Stomach (tissue), 8 donors: ENCODE measurements at regions not wholly inside any gene's neighbourhood (a gene's known extent, or its start where the extent isn't known, plus 50 kb on each side); places are given as distances from the start of the nearest gene placed in this dataset.

Experiments used
- DNase-seq, 2 donors: peaks; one replicate each; pipeline versions ENCODE4 v3.0.0 to v3.0.0-alpha.2; 2013 to 2019
- H3K27ac ChIP-seq, 5 donors: fragments of 200-600 bp in 4 of 5; sonication (generic) in 4 of 5; one replicate each; pipeline ENCODE4 v1.5.1; 2013 to 2019; ENCODE audit warnings: mild to moderate bottlenecking in 1 of 5, moderate library complexity in 1 of 5
- H3K27me3 ChIP-seq, 3 donors: fragments of 200-600 bp; sonication (generic); one replicate each; pipeline ENCODE4 v1.5.1; 2017 to 2019; ENCODE audit warnings: mixed run types in 1 of 3
- H3K36me3 ChIP-seq, 4 donors: fragments of 200-600 bp; sonication (generic); 1 replicate in 3 of 4; 2 replicates in 1 of 4; pipeline ENCODE4 v1.5.1; 2016 to 2019
- H3K4me1 ChIP-seq, 4 donors: fragments of 200-600 bp; sonication (generic); one replicate each; pipeline ENCODE4 v1.5.1; 2016 to 2019
- H3K4me3 ChIP-seq, 4 donors: fragments of 200-600 bp; sonication (generic) in 3 of 4; one replicate each; pipeline ENCODE4 v1.5.1; 2016 to 2019; ENCODE audit warnings: mild to moderate bottlenecking in 1 of 4
- H3K9me3 ChIP-seq, 4 donors: fragments of 200-600 bp; sonication (generic); one replicate each; pipeline ENCODE4 v1.5.1; 2016 to 2019
- EP300 ChIP-seq: sonication (generic); formaldehyde crosslinking; IDR thresholded peaks from one replicate; pipeline ENCODE4 v1.6.1; 2017; ENCODE audit warnings: antibody characterized with exemption
- POLR2A ChIP-seq, 4 donors: fragments of 450-650 bp; IDR thresholded peaks; one replicate each; pipeline ENCODE4 v1.6.1; 2016; ENCODE audit warnings: antibody characterized with exemption in 4 of 4, control low read depth in 2 of 4, mild to moderate bottlenecking in 1 of 4, moderate library complexity in 1 of 4
- POLR2AphosphoS5 ChIP-seq, 3 donors: sonication (generic); formaldehyde crosslinking; IDR thresholded peaks; one replicate each; pipeline ENCODE4 v1.6.1; 2016; ENCODE audit warnings: antibody characterized with exemption in 3 of 3
- WGBS, 5 donors: extraction: QIAGEN DNeasy Blood & Tissue Kit in 3 of 5; methylation state at CpG; one replicate each; pipeline versions ENCODE4 v1.1.5 to v1.1.7; 2013 to 2018; 5-methylcytosine and 5-hydroxymethylcytosine counted together
- intact Hi-C: fragments of 100-400 bp; cut with DNase I; formaldehyde crosslinking; loops from one replicate; pipeline ENCODE4 v1.15.1; 2023; ENCODE audit warnings: low total_unique reads
- TF ChIP-seq, protein P1 (sequence below), 7 experiments: fragments of 450-650 bp in 4 of 7; fragments of 200-600 bp in 3 of 7; sonication (generic) in 3 of 7; IDR thresholded peaks; one replicate each; pipeline ENCODE4 v1.5.1; 2016 to 2019; ENCODE audit warnings: antibody characterized with exemption in 7 of 7, control low read depth in 2 of 7, mild to moderate bottlenecking in 1 of 7
- donor health status: healthy with polysubstance abuse.
- donor health status: Bipolar disorder and iron deficiency.
- donor health status: healthy.

- 55 to 69% (median 60%) methylated on average over 10 of the region's 10 CpGs for WGBS, 5 donors
- Histone ChIP-seq H3K36me3 (no peaks in the 10 kb centered on the region), H3K27me3 (no peaks in the 10 kb centered on the region), H3K4me1 (no peaks in the 10 kb centered on the region), H3K27ac (no peak overlapping the region), H3K4me3 (no peak overlapping the region), H3K9me3 (peaks cover 0 to 22% (median 8%) of the 10 kb centered on the region in 4 donors)
- no peak for TF ChIP-seq EP300
- TF ChIP-seq POLR2A (IDR thresholded peaks at IDR 0.05) = no peak
- no peak for TF ChIP-seq POLR2AphosphoS5 (IDR thresholded peaks at IDR 0.05)
- TF ChIP-seq, protein P1, sequence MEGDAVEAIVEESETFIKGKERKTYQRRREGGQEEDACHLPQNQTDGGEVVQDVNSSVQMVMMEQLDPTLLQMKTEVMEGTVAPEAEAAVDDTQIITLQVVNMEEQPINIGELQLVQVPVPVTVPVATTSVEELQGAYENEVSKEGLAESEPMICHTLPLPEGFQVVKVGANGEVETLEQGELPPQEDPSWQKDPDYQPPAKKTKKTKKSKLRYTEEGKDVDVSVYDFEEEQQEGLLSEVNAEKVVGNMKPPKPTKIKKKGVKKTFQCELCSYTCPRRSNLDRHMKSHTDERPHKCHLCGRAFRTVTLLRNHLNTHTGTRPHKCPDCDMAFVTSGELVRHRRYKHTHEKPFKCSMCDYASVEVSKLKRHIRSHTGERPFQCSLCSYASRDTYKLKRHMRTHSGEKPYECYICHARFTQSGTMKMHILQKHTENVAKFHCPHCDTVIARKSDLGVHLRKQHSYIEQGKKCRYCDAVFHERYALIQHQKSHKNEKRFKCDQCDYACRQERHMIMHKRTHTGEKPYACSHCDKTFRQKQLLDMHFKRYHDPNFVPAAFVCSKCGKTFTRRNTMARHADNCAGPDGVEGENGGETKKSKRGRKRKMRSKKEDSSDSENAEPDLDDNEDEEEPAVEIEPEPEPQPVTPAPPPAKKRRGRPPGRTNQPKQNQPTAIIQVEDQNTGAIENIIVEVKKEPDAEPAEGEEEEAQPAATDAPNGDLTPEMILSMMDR (IDR thresholded peaks at IDR 0.05) = no peak
- intact Hi-C loops = no loop called here
- no peak for DNase-seq
These were observed 476.0 kb downstream of the OCA2 start for GRCh38 chr15:27623149-27623548.

DNA sequence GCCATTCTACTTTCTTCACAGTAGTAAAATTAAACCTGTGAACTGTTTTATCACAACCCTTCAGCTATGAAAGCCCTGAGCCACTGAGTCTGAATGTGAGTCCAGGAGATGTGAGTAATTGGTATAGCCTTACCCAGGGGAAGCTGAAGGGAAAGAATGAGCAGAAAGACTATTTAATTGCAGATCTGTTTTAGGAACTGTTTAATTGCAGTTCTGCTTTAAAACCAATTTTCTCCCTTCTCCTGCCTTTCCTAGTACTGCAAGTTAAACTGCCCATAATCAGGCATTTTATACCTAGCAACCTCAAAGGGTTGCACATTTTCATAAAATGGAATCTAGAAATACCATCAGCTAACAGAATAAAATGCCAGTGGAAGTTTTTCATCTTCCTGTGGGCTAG, 476.7 kb downstream of the OCA2 start:
- no peaks in the 10 kb centered on the region for H3K27me3 ChIP-seq
- H3K9me3 ChIP-seq = peaks cover 0 to 20% (median 5%) of the 10 kb centered on the region in 4 donors
- no peaks in the 10 kb centered on the region for H3K4me1 ChIP-seq
- no peak for DNase-seq
- TF ChIP-seq POLR2A (IDR thresholded peaks at IDR 0.05) (no peak), POLR2AphosphoS5 (IDR thresholded peaks at IDR 0.05) (no peak), EP300 (no peak)
- TF ChIP-seq, protein P1 (IDR thresholded peaks at IDR 0.05) = no peak
- intact Hi-C loops = no loop called here
- no peaks in the 10 kb centered on the region for H3K36me3 ChIP-seq
- no peak overlapping the region for H3K4me3 ChIP-seq
- H3K27ac ChIP-seq = no peak overlapping the region

- no peak for DNase-seq
- Histone ChIP-seq H3K4me1 (no peaks in the 10 kb centered on the region), H3K36me3 (no peaks in the 10 kb centered on the region), H3K27me3 (no peaks in the 10 kb centered on the region), H3K9me3 (peaks cover 0 to 14% (median 4%) of the 10 kb centered on the region in 4 donors), H3K4me3 (no peak overlapping the region), H3K27ac (no peak overlapping the region)
- WGBS, 5 donors = 74 to 79% (median 78%) methylated on average over 8 of the region's 8 CpGs
- no peak for TF ChIP-seq POLR2AphosphoS5 (IDR thresholded peaks at IDR 0.05)
- TF ChIP-seq, protein P1 (IDR thresholded peaks at IDR 0.05) = no peak
- intact Hi-C loops = no loop called here
These were observed 479.9 kb downstream of the OCA2 start for GRCh38 chr15:27619204-27619603.

GRCh38 chr15:27617013-27617412, 482.1 kb downstream of the OCA2 start:
- Histone ChIP-seq H3K36me3 (no peaks in the 10 kb centered on the region), H3K27me3 (no peaks in the 10 kb centered on the region), H3K9me3 (peaks cover 0 to 11% (median 4%) of the 10 kb centered on the region in 4 donors), H3K4me1 (no peaks in the 10 kb centered on the region), H3K27ac (no peak overlapping the region), H3K4me3 (no peak overlapping the region)
- DNase-seq = no peak
- intact Hi-C loops = no loop called here
- TF ChIP-seq, protein P1 (IDR thresholded peaks at IDR 0.05) = no peak
- TF ChIP-seq POLR2AphosphoS5 (IDR thresholded peaks at IDR 0.05) (no peak), EP300 (no peak), POLR2A (IDR thresholded peaks at IDR 0.05) (no peak)
- 57 to 83% (median 74%) methylated on average over 3 of the region's 3 CpGs for WGBS, 5 donors
